ENCODE measurements at regions not wholly inside any gene's neighbourhood (a gene's known extent, or its start where the extent isn't known, plus 50 kb on each side); places are given as distances from the start of the nearest gene placed in this dataset.

GRCh38 chr3:104269771-104270170, 1096.9 kb upstream of the ALCAM start:
- Histone ChIP-seq H3K18ac (ENCODE audit: extremely low read depth, low read length) (no peak overlapping the region), H3K4me2 (ENCODE audit: insufficient read depth in 1 of 2, low read depth in 2 of 2, low read length in 2 of 2) (no peak overlapping the region), H3K9ac (replicated peaks in 1 of 4; ENCODE audit: extremely low read depth in 1 of 4, low read depth in 3 of 4, low read length in 3 of 4) (no peak overlapping the region), H3K9me3 (ENCODE audit: insufficient read depth in 2 of 2, low read depth in 1 of 2, low read length in 1 of 2) (peaks cover 0 to 2% of the 10 kb centered on the region in 2 experiments; a peak in 2 of 4 replicates), H3K4ac (replicated peaks; ENCODE audit: insufficient read length, low read depth, low read length) (no peak overlapping the region), H2BK5ac (ENCODE audit: low read depth, low read length) (no peak overlapping the region), H3K27me3 (replicated peaks in 1 of 4; ENCODE audit: control insufficient read depth in 3 of 4, extremely low read depth in 1 of 4, insufficient read depth in 3 of 4, low read length in 3 of 4) (no peaks in the 10 kb centered on the region), H2BK15ac (ENCODE audit: low read length) (no peak overlapping the region), H3K79me2 (ENCODE audit: control insufficient read depth in 1 of 2, insufficient read depth in 2 of 2, low read length in 2 of 2) (no peaks in the 10 kb centered on the region), H3K79me1 (ENCODE audit: low read depth, low read length) (no peaks in the 10 kb centered on the region), H3K27ac (ENCODE audit: low read depth, low read length) (no peak overlapping the region), H3K23me2 (ENCODE audit: low read depth, low read length) (no peaks in the 10 kb centered on the region), H2BK12ac (ENCODE audit: low read depth, low read length) (no peak overlapping the region), H3K56ac (replicated peaks; ENCODE audit: insufficient read length, low read depth, low read length) (no peak overlapping the region), H3K14ac (ENCODE audit: insufficient read length) (no peak overlapping the region), H2BK120ac (replicated peaks; ENCODE audit: low read depth, low read length) (no peak overlapping the region), H3K4me3 (ENCODE audit: extremely low read depth in 1 of 4, insufficient read depth in 2 of 4, low read depth in 3 of 4, low read length in 4 of 4) (no peak overlapping the region), H3K4me1 (replicated peaks in 1 of 4; ENCODE audit: control insufficient read depth in 3 of 4, insufficient read depth in 4 of 4, low read length in 3 of 4) (no peaks in the 10 kb centered on the region), H4K5ac (ENCODE audit: insufficient read length, low read depth, low read length) (no peak overlapping the region), H4K91ac (replicated peaks; ENCODE audit: insufficient read length, low read length) (no peak overlapping the region), H3K36me3 (ENCODE audit: control insufficient read depth in 2 of 4, insufficient read depth in 4 of 4, low read length in 3 of 4) (no peaks in the 10 kb centered on the region), H2AK5ac (ENCODE audit: low read depth, low read length) (no peak overlapping the region), H2AFZ (ENCODE audit: low read length) (no peak overlapping the region), H4K8ac (ENCODE audit: extremely low read depth, insufficient read depth, low read length) (no peak overlapping the region), H3K23ac (ENCODE audit: insufficient read length) (no peak overlapping the region), H2BK20ac (ENCODE audit: low read length) (no peak overlapping the region), H4K20me1 (replicated peaks in 1 of 2; ENCODE audit: control insufficient read depth in 1 of 2, insufficient read depth in 2 of 2, low read length in 2 of 2) (no peaks in the 10 kb centered on the region)
- 86% methylated on average over 5 of the region's 6 CpGs; no CpG with 5 or more reads in 1 of the 2 experiments for WGBS, 2 experiments (ENCODE audit: extremely low coverage in 1 of 2, insufficient coverage in 1 of 2, insufficient read length in 1 of 2, insufficient replicate concordance in 2 of 2, low coverage in 1 of 2, low lambda C conversion rate in 2 of 2, missing lambda C conversion rate in 1 of 2)
- no peak for TF ChIP-seq SIN3A (conservative IDR thresholded peaks at IDR 0.05 in 1 of 2, IDR thresholded peaks at IDR 0.05 in 1 of 2; ENCODE audit: low read depth in 1 of 2, low read length in 2 of 2)
- TF ChIP-seq GTF2F1 (IDR thresholded peaks at IDR 0.05; ENCODE audit: borderline replicate concordance, low read depth, low read length), result no peak
- no peak for TF ChIP-seq RAD21 (IDR thresholded peaks at IDR 0.05 in 1 of 2, conservative IDR thresholded peaks at IDR 0.05 in 1 of 2; ENCODE audit: low read depth in 2 of 2, low read length in 2 of 2)
- TF ChIP-seq MAFK (IDR thresholded peaks at IDR 0.05; ENCODE audit: low read depth, low read length), result no peak
- no peak for TF ChIP-seq TAF7 (optimal IDR thresholded peaks at IDR 0.05; ENCODE audit: borderline replicate concordance, low read depth, low read length)
- no peak for TF ChIP-seq RXRA (IDR thresholded peaks at IDR 0.05; ENCODE audit: insufficient read depth, low read depth, low read length)
- TF ChIP-seq HDAC2 (IDR thresholded peaks at IDR 0.05; ENCODE audit: borderline replicate concordance in 1 of 2, low read depth in 2 of 2, low read length in 2 of 2), result no peak
- no peak for TF ChIP-seq TCF12 (IDR thresholded peaks at IDR 0.05; ENCODE audit: low read depth, low read length)
- TF ChIP-seq TAF1 (IDR thresholded peaks at IDR 0.05; ENCODE audit: low read depth, low read length), result no peak
- no peak for TF ChIP-seq TEAD4 (IDR thresholded peaks at IDR 0.05; ENCODE audit: low read depth, low read length)
- ChIA-PET POLR2A (ENCODE audit: partially characterized antibody) (no interaction called here), CTCF (ENCODE audit: partially characterized antibody) (interaction anchor here (0.5 to 0.7 kb wide), 2 partner anchors 383 to 1079 kb away, joined by 3 read pairs; no protein-coding TSS in a partner anchor)
- DNase-seq (ENCODE audit: low read depth in 1 of 2, low spot score in 2 of 2), result no peak
- no peak for FAIRE-seq
